Cardiac muscle cell (in vitro differentiated cells and primary cell): ENCODE measurements at regions not wholly inside any gene's neighbourhood (a gene's known extent, or its start where the extent isn't known, plus 50 kb on each side); places are given as distances from the start of the nearest gene placed in this dataset.

Source experiments
- DNase-seq, 2 donors: peaks; one replicate each; pipeline versions ENCODE4 v3.0.0 to v3.0.0-alpha.2; 2010 to 2017; ENCODE audit warnings: low read depth in 1 of 2, low spot score in 1 of 2
- H3K27ac ChIP-seq: fragments of 200-600 bp; sonication (generic); 2 replicates; pipeline ENCODE4 v1.5.1; 2016
- H3K27me3 ChIP-seq: fragments of 200-600 bp; sonication (generic); 2 replicates; pipeline ENCODE4 v1.6.0; 2016; ENCODE audit warnings: control low read depth
- H3K36me3 ChIP-seq: fragments of 200-600 bp; sonication (generic); 2 replicates; pipeline ENCODE4 v1.5.1; 2016; ENCODE audit warnings: control low read depth
- H3K4me1 ChIP-seq: fragments of 200-600 bp; sonication (generic); 2 replicates; pipeline ENCODE4 v1.8.1; 2017; ENCODE audit warnings: low read depth, mild to moderate bottlenecking, mixed run types
- H3K4me3 ChIP-seq: fragments of 200-600 bp; sonication (generic); 2 replicates; pipeline ENCODE4 v1.5.1; 2016; ENCODE audit warnings: mild to moderate bottlenecking
- H3K9me3 ChIP-seq: fragments of 200-600 bp; sonication (generic); 2 replicates; pipeline ENCODE4 v1.5.1; 2017; ENCODE audit warnings: low read depth, mild to moderate bottlenecking, control low read depth
- CTCF ChIP-seq: IDR thresholded peaks from 2 replicates; pipeline ENCODE4 v1.5.1; 2012; ENCODE audit warnings: low read depth, mild to moderate bottlenecking, low read length

- DNase-seq: no peak
- Histone ChIP-seq H3K27ac (no peak overlapping the region), H3K36me3 (no peaks in the 10 kb centered on the region), H3K4me3 (no peak overlapping the region), H3K27me3 (no peaks in the 10 kb centered on the region), H3K9me3 (no peaks in the 10 kb centered on the region), H3K4me1 (no peaks in the 10 kb centered on the region)
- TF ChIP-seq CTCF: no peak
These were observed 764.0 kb upstream of the GHITM start for GRCh38 chr10:83375274-83375673.

GRCh38 chr10:83397806-83398205, 741.5 kb upstream of the GHITM start:
- Histone ChIP-seq H3K4me1 (no peaks in the 10 kb centered on the region), H3K27ac (no peak overlapping the region), H3K27me3 (no peaks in the 10 kb centered on the region), H3K9me3 (no peaks in the 10 kb centered on the region), H3K4me3 (no peak overlapping the region), H3K36me3 (no peaks in the 10 kb centered on the region)
- no peak for TF ChIP-seq CTCF
- DNase-seq: no peak

- no peaks in the 10 kb centered on the region for H3K9me3 ChIP-seq
- DNase-seq: no peak
- H3K27ac ChIP-seq: no peak overlapping the region
- no peak overlapping the region for H3K4me3 ChIP-seq
- no peaks in the 10 kb centered on the region for H3K27me3 ChIP-seq
- no peak for TF ChIP-seq CTCF
- no peaks in the 10 kb centered on the region for H3K36me3 ChIP-seq
- no peaks in the 10 kb centered on the region for H3K4me1 ChIP-seq
These were observed 728.7 kb upstream of the GHITM start for GRCh38 chr10:83410570-83410969.

- H3K36me3 ChIP-seq: no peaks in the 10 kb centered on the region
- H3K4me1 ChIP-seq: no peaks in the 10 kb centered on the region
- H3K27ac ChIP-seq: no peak overlapping the region
- H3K4me3 ChIP-seq: no peak overlapping the region
- no peaks in the 10 kb centered on the region for H3K9me3 ChIP-seq
- no peaks in the 10 kb centered on the region for H3K27me3 ChIP-seq
- no peak for DNase-seq
- TF ChIP-seq CTCF: no peak
These were observed 714.0 kb upstream of the GHITM start for GRCh38 chr10:83425306-83425705.

GRCh38 chr10:83427101-83427500, 712.2 kb upstream of the GHITM start:
- no peaks in the 10 kb centered on the region for H3K4me1 ChIP-seq
- H3K4me3 ChIP-seq: no peak overlapping the region
- TF ChIP-seq CTCF: no peak
- no peaks in the 10 kb centered on the region for H3K27me3 ChIP-seq
- no peak overlapping the region for H3K27ac ChIP-seq
- H3K9me3 ChIP-seq: no peaks in the 10 kb centered on the region
- H3K36me3 ChIP-seq: no peaks in the 10 kb centered on the region
- no peak for DNase-seq

- no peaks in the 10 kb centered on the region for H3K4me1 ChIP-seq
- TF ChIP-seq CTCF: no peak
- H3K27me3 ChIP-seq: no peaks in the 10 kb centered on the region
- peak in 1 of 2 donors; percentile 5 for DNase-seq
- H3K4me3 ChIP-seq: no peak overlapping the region
- no peak overlapping the region for H3K27ac ChIP-seq
- no peaks in the 10 kb centered on the region for H3K36me3 ChIP-seq
- H3K9me3 ChIP-seq: no peaks in the 10 kb centered on the region
These were observed 706.9 kb upstream of the GHITM start for GRCh38 chr10:83432261-83433045.
